K562 (cell line): ENCODE measurements at regions not wholly inside any gene's neighbourhood (a gene's known extent, or its start where the extent isn't known, plus 50 kb on each side); places are given as distances from the start of the nearest gene placed in this dataset.

Source experiments
- ATAC-seq: fragments of 200-7000 bp; cut with Tn5 transposase; 3 replicates; pipeline ENCODE4 v1.9.1; 2020; ENCODE audit warnings: moderate library complexity
- BruUV-seq: library from RNA; stranded (reverse); fragments of 400-500 nt; replicated peaks from 2 replicates; lab custom pipeline; 2021; lab: Mats Ljungman, UMichigan
- CTCF ChIA-PET: fragments of 300-600 bp; formaldehyde crosslinking; extraction: SDS; loops from one replicate; lab custom pipeline; 2021; ENCODE audit warnings: low intra/inter-chr PET ratio; lab: Yijun Ruan, JAX
- POLR2A ChIA-PET: fragments of 300-600, 350-650 bp; sonication (Branson Sonifier 250); formaldehyde crosslinking; extraction: SDS; loops from one replicate; lab custom pipeline; 2021; ENCODE audit warnings: antibody characterized with exemption, inconsistent platforms; lab: Yijun Ruan, JAX
- DNase-seq, 4 experiments: peaks; one replicate each; pipeline versions ENCODE4 v3.0.0 to v3.0.0-alpha.2; 2011 to 2018; ENCODE audit warnings: low spot score in 3 of 4, mixed read lengths in 3 of 4; ENCODE audit errors: extremely low read depth in 1 of 4
- FAIRE-seq: peaks from 2 replicates; lab custom pipeline; 2011; peaks lifted over from hg19 to GRCh38; lab: Jason Lieb, UNC
- H2AFZ ChIP-seq: 2 replicates; pipeline ENCODE4 v1.6.0; 2011; ENCODE audit warnings: low read depth, low read length, control low read depth, inconsistent platforms
- H3K27ac ChIP-seq: fragments of 200-600 bp; 3 replicates; pipeline ENCODE4 v1.8.0; 2011; ENCODE audit warnings: low read depth, mild to moderate bottlenecking, control low read depth, inconsistent platforms, low read length, moderate library complexity, mixed read lengths; ENCODE audit errors: extremely low read depth
- H3K27me3 ChIP-seq, 2 experiments: fragments of 300-600 bp in 1 of 2; 2 replicates in 1 of 2; 3 replicates in 1 of 2; pipeline versions ENCODE4 v1.6.0 to v1.8.0; 2011; ENCODE audit warnings: inconsistent platforms in 2 of 2, low read length in 2 of 2, mild to moderate bottlenecking in 1 of 2, mixed read lengths in 1 of 2, moderate library complexity in 1 of 2; ENCODE audit not compliant: control insufficient read depth in 2 of 2, insufficient read depth in 2 of 2
- H3K36me3 ChIP-seq: fragments of 300-600 bp; 3 replicates; pipeline ENCODE4 v1.8.0; 2011; ENCODE audit warnings: mild to moderate bottlenecking, low read length, inconsistent platforms; ENCODE audit not compliant: control insufficient read depth, insufficient read depth
- H3K4me1 ChIP-seq, 2 experiments: fragments of 200-600 bp in 1 of 2; replicated peaks in 1 of 2; 2 replicates in 1 of 2; 3 replicates in 1 of 2; pipeline versions ENCODE4 v1.5.1 to v1.8.0; 2011; ENCODE audit warnings: inconsistent platforms in 2 of 2, low read length in 2 of 2, mild to moderate bottlenecking in 1 of 2, mixed read lengths in 1 of 2, moderate library complexity in 1 of 2; ENCODE audit not compliant: control insufficient read depth in 2 of 2, insufficient read depth in 2 of 2
- H3K4me2 ChIP-seq: 2 replicates; pipeline ENCODE4 v1.6.1; 2011; ENCODE audit warnings: low read length, control low read depth, inconsistent platforms, mixed read lengths; ENCODE audit not compliant: insufficient read depth
- H3K4me3 ChIP-seq: fragments of 200-600 bp; sonication (generic), shearing (Covaris generic); 2 replicates; pipeline ENCODE4 v1.5.1; 2016; ENCODE audit warnings: control low read depth, inconsistent platforms
- H3K79me2 ChIP-seq: fragments of 200-600 bp; 3 replicates; pipeline ENCODE4 v1.8.0; 2011; ENCODE audit warnings: low read length, inconsistent platforms; ENCODE audit not compliant: control insufficient read depth, insufficient read depth
- H3K9ac ChIP-seq, 2 experiments: 2 replicates each; pipeline versions ENCODE4 v1.6.0 to v1.6.1; 2011; ENCODE audit warnings: low read depth in 2 of 2, low read length in 2 of 2, control low read depth in 1 of 2, inconsistent platforms in 1 of 2, mild to moderate bottlenecking in 1 of 2, mixed read lengths in 1 of 2; ENCODE audit not compliant: insufficient read depth in 1 of 2
- H3K9me1 ChIP-seq: one replicate; pipeline ENCODE4 v1.6.0; 2011; ENCODE audit warnings: inconsistent platforms, mild to moderate bottlenecking, low read length, moderate library complexity; ENCODE audit not compliant: control insufficient read depth, insufficient read depth
- H3K9me3 ChIP-seq: replicated peaks from 2 replicates; pipeline ENCODE4 v1.5.1; 2011; ENCODE audit warnings: low read depth, low read length, inconsistent platforms; ENCODE audit not compliant: control insufficient read depth, insufficient read depth
- H4K20me1 ChIP-seq: replicated peaks from 2 replicates; pipeline ENCODE4 v1.6.1; 2011; ENCODE audit warnings: low read length, inconsistent platforms, mixed read lengths; ENCODE audit not compliant: control insufficient read depth, insufficient read depth
- ARID1B ChIP-seq: fragments of 450-650 bp; IDR thresholded peaks from 2 replicates; pipeline ENCODE4 v1.6.1; 2016; ENCODE audit warnings: antibody characterized with exemption, mild to moderate bottlenecking, inconsistent platforms
- CAMTA2 ChIP-seq: fragments of 250-450 bp; sonication (Bioruptor Pico); conservative IDR thresholded peaks from 2 replicates; pipeline ENCODE4 v1.5.1; 2022
- CEBPB ChIP-seq: fragments of 450-650 bp; IDR thresholded peaks from 2 replicates; pipeline ENCODE4 v1.6.1; 2016; ENCODE audit warnings: missing genetic modification characterization, missing compliant biosample characterization
- CGGBP1 ChIP-seq: fragments of 250-450 bp; sonication (Bioruptor Pico); IDR thresholded peaks from 2 replicates; pipeline ENCODE4 v1.9.0; 2021; ENCODE audit warnings: mild to moderate bottlenecking
- CHD1 ChIP-seq: fragments of 200-600 bp; sonication (generic); IDR thresholded peaks from one replicate; pipeline ENCODE4 v1.6.1; 2012; ENCODE audit warnings: mild to moderate bottlenecking, moderate library complexity, low read length, inconsistent platforms
- CTBP1 ChIP-seq: fragments of 450-650 bp; IDR thresholded peaks from 2 replicates; pipeline ENCODE4 v1.6.1; 2016; ENCODE audit warnings: borderline replicate concordance
- EZH2 ChIP-seq: IDR thresholded peaks from 2 replicates; pipeline ENCODE4 v1.6.1; 2012; ENCODE audit warnings: low read depth, mild to moderate bottlenecking, inconsistent platforms, low read length, borderline replicate concordance
- GABPB2 ChIP-seq: fragments of 250-450 bp; sonication (Bioruptor Pico); conservative IDR thresholded peaks from 2 replicates; pipeline ENCODE4 v1.5.1; 2021; ENCODE audit warnings: mild to moderate bottlenecking
- HOMEZ ChIP-seq: fragments of 250-450 bp; sonication (Bioruptor Pico); IDR thresholded peaks from 2 replicates; pipeline ENCODE4 v1.4.0; 2020; ENCODE audit warnings: mild to moderate bottlenecking, moderate library complexity
- KDM4B ChIP-seq, 2 experiments: fragments of 450-650 bp in 1 of 2; sonication (generic) in 1 of 2; IDR thresholded peaks; 2 replicates each; pipeline ENCODE4 v1.6.1; 2016 to 2017; ENCODE audit warnings: borderline replicate concordance in 2 of 2, antibody characterized with exemption in 1 of 2, low read depth in 1 of 2, mild to moderate bottlenecking in 1 of 2
- MCM3 ChIP-seq: fragments of 450-650 bp; IDR thresholded peaks from 2 replicates; pipeline ENCODE4 v1.6.1; 2016
- MXD1 ChIP-seq: fragments of 250-450 bp; sonication (Bioruptor Pico); IDR thresholded peaks from 2 replicates; pipeline ENCODE4 v1.8.0; 2021; ENCODE audit warnings: borderline replicate concordance, mild to moderate bottlenecking, moderate library complexity; ENCODE audit not compliant: poor library complexity, severe bottlenecking
- PHB ChIP-seq: fragments of 250-450 bp; sonication (Bioruptor Pico); IDR thresholded peaks from 2 replicates; pipeline ENCODE4 v1.5.0; 2021
- RFX7 ChIP-seq: fragments of 250-450 bp; sonication (Bioruptor Pico); IDR thresholded peaks from 2 replicates; pipeline ENCODE4 v1.5.1; 2021; ENCODE audit warnings: mild to moderate bottlenecking
- STAT6 ChIP-seq: sonication (generic); formaldehyde crosslinking; IDR thresholded peaks from 2 replicates; pipeline ENCODE4 v1.8.1; 2023; ENCODE audit warnings: mild to moderate bottlenecking, missing genetic modification reagents
- ZNF785 ChIP-seq: fragments of 250-450 bp; sonication (Bioruptor Pico); IDR thresholded peaks from 2 replicates; pipeline ENCODE4 v1.4.0; 2020; ENCODE audit warnings: mild to moderate bottlenecking
- WGBS: fragments of 100-300 bp; shearing (Covaris generic); methylation state at CpG from one replicate; pipeline ENCODE4 v1.1.6; 2016; ENCODE audit warnings: low coverage, mixed read lengths; ENCODE audit not compliant: insufficient coverage; ENCODE audit errors: missing lambda C conversion rate; 5-methylcytosine and 5-hydroxymethylcytosine counted together
- in situ Hi-C: fragments of 300-500 bp; cut with MboI; formaldehyde crosslinking; loops from 4 replicates; pipeline ENCODE4 v1.15.0; 2018; ENCODE audit warnings: inconsistent platforms, mixed read lengths
- intact Hi-C: fragments of 100-400 bp; cut with micrococcal nuclease; formaldehyde crosslinking; loops from 2 replicates; pipeline ENCODE4 v1.14.2; 2022

GRCh38 chr10:111962951-111963350 lies 220.6 kb downstream of the GPAM start:
- no TSS peak for BruUV-seq
- H3K9ac ChIP-seq = no peak overlapping the region
- intact Hi-C loops = no loop called here
- H4K20me1 ChIP-seq = no peaks in the 10 kb centered on the region
- no peak for TF ChIP-seq ARID1B
- TF ChIP-seq HOMEZ (CRISPR knock-in tag) = no peak
- no peak for TF ChIP-seq CAMTA2 (CRISPR knock-in tag)
- TF ChIP-seq CHD1 = no peak
- TF ChIP-seq MXD1 (CRISPR knock-in tag) = no peak
- no peak for TF ChIP-seq PHB (CRISPR knock-in tag)
- no peak for TF ChIP-seq STAT6
- TF ChIP-seq MCM3 = no peak
- no peak for TF ChIP-seq RFX7 (CRISPR knock-in tag)
- no peak for TF ChIP-seq ZNF785 (CRISPR knock-in tag)
- no peak for TF ChIP-seq CGGBP1 (CRISPR knock-in tag)
- no peak for TF ChIP-seq CTBP1
- TF ChIP-seq EZH2 = no peak
- no peak for TF ChIP-seq CEBPB (tag)
- no peak for TF ChIP-seq GABPB2 (CRISPR knock-in tag)
- TF ChIP-seq KDM4B (IDR thresholded peaks at IDR 0.05; ENCODE audit: borderline replicate concordance in 2 of 2, low read depth in 1 of 2) = no peak
- ATAC-seq (no peak), DNase-seq (no peak), FAIRE-seq (no peak)
- ChIA-PET CTCF (no interaction called here), POLR2A (no interaction called here)
- no peak overlapping the region for H3K27ac ChIP-seq
- H3K27me3 ChIP-seq = no peaks in the 10 kb centered on the region
- H2AFZ ChIP-seq = no peak overlapping the region
- H3K36me3 ChIP-seq = no peaks in the 10 kb centered on the region
- H3K4me1 ChIP-seq = no peaks in the 10 kb centered on the region
- no peak overlapping the region for H3K4me2 ChIP-seq
- H3K9me1 ChIP-seq = no peaks in the 10 kb centered on the region
- no peaks in the 10 kb centered on the region for H3K9me3 ChIP-seq
- 0% methylated on average over 5 of the region's 5 CpGs for WGBS
- no peaks in the 10 kb centered on the region for H3K79me2 ChIP-seq
- in situ Hi-C loops = no loop called here
- no peak overlapping the region for H3K4me3 ChIP-seq
